OCI-LY1 (cell line): ENCODE measurements at regions not wholly inside any gene's neighbourhood (a gene's known extent, or its start where the extent isn't known, plus 50 kb on each side); places are given as distances from the start of the nearest gene placed in this dataset.

Experiments used
- H2AFZ ChIP-seq: fragments of 200-600 bp; sonication (generic), shearing (Covaris generic); 2 replicates; pipeline ENCODE4 v1.6.0; 2014; ENCODE audit warnings: antibody characterized with exemption, mild to moderate bottlenecking, low read length
- H3F3A ChIP-seq: fragments of 200-600 bp; sonication (generic), shearing (Covaris generic); 2 replicates; pipeline ENCODE4 v1.6.0; 2014; ENCODE audit warnings: mild to moderate bottlenecking, antibody characterized with exemption, low read length, moderate library complexity; ENCODE audit not compliant: insufficient read depth
- H3K27ac ChIP-seq: fragments of 200-600 bp; sonication (generic); 2 replicates; pipeline ENCODE4 v1.5.1; 2014; ENCODE audit warnings: low read length, mixed run types, mild to moderate bottlenecking, low read depth; ENCODE audit not compliant: poor library complexity, severe bottlenecking
- H3K27me3 ChIP-seq: fragments of 200-600 bp; sonication (generic); 2 replicates; pipeline ENCODE4 v1.6.0; 2014; ENCODE audit warnings: antibody characterized with exemption, mild to moderate bottlenecking, low read length, moderate library complexity; ENCODE audit not compliant: insufficient read depth
- H3K36me3 ChIP-seq: fragments of 200-600 bp; sonication (generic); 2 replicates; pipeline ENCODE4 v1.6.1; 2014; ENCODE audit warnings: mild to moderate bottlenecking, antibody characterized with exemption, low read length, moderate library complexity, mixed read lengths; ENCODE audit not compliant: insufficient read depth
- H3K4me1 ChIP-seq: fragments of 200-600 bp; sonication (generic); 2 replicates; pipeline ENCODE4 v1.5.1; 2014; ENCODE audit warnings: mild to moderate bottlenecking, low read length, moderate library complexity; ENCODE audit not compliant: insufficient read depth, severe bottlenecking
- H3K4me2 ChIP-seq: fragments of 200-600 bp; sonication (generic), shearing (Covaris generic); 2 replicates; pipeline ENCODE4 v1.6.1; 2014; ENCODE audit warnings: low read length
- H3K4me3 ChIP-seq: fragments of 200-600 bp; sonication (generic); 2 replicates; pipeline ENCODE4 v1.5.1; 2014; ENCODE audit warnings: low read length, low read depth, mild to moderate bottlenecking, mixed read lengths; ENCODE audit not compliant: poor library complexity, severe bottlenecking
- H3K79me2 ChIP-seq: fragments of 200-600 bp; shearing (Covaris generic); 2 replicates; pipeline ENCODE4 v1.6.1; 2016; ENCODE audit warnings: mixed run types, low read length, mixed read lengths; ENCODE audit not compliant: insufficient read depth
- H3K9ac ChIP-seq: fragments of 200-600 bp; sonication (generic), shearing (Covaris generic); 2 replicates; pipeline ENCODE4 v1.6.1; 2014; ENCODE audit warnings: mild to moderate bottlenecking, low read length, mixed read lengths
- H3K9me2 ChIP-seq: fragments of 200-600 bp; sonication (generic), shearing (Covaris generic); 2 replicates; pipeline ENCODE4 v1.6.1; 2014; ENCODE audit warnings: low read depth, mild to moderate bottlenecking, low read length, mixed read lengths
- H3K9me3 ChIP-seq: fragments of 200-600 bp; shearing (Covaris generic); 2 replicates; pipeline ENCODE4 v1.6.1; 2014; ENCODE audit warnings: low read length, mixed read lengths
- H4K20me1 ChIP-seq: fragments of 200-600 bp; sonication (generic), shearing (Covaris generic); 2 replicates; pipeline ENCODE4 v1.6.0; 2016; ENCODE audit warnings: mild to moderate bottlenecking, low read length; ENCODE audit not compliant: insufficient read depth
- EZH2 ChIP-seq: fragments of 200-600 bp; sonication (generic), shearing (Covaris generic); IDR thresholded peaks from 2 replicates; pipeline ENCODE4 v1.8.0; 2017; ENCODE audit warnings: borderline replicate concordance, mixed run types, mild to moderate bottlenecking, antibody characterized with exemption, low read length, moderate library complexity, mixed read lengths
- TF ChIP-seq, protein P1 (sequence below): fragments of 200-600 bp; sonication (generic), shearing (Covaris generic); IDR thresholded peaks from 2 replicates; pipeline ENCODE4 v1.5.1; 2017; ENCODE audit warnings: mild to moderate bottlenecking, antibody characterized with exemption, low read length, moderate library complexity, mixed read lengths

DNA sequence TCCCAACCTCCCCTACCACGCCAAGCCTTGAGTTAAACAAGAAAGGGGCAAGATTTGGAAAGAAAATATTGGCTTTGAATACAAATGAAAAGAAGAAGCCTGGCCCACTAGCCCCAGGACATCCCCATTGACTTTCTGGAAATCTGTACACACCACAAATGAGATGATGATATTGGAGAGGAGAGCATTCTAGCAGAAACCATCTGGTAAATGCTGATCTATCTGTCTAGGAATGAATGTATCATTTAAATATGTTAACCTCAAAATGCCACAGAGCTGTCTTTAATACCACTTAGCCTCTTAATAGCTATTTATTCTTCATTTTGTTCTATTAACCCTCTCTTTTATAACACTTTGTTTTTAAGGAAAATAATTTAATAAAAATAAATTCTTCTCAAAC is 270.2 kb upstream of the PDE4D start:
- TF ChIP-seq EZH2, result no peak
- TF ChIP-seq, protein P1, sequence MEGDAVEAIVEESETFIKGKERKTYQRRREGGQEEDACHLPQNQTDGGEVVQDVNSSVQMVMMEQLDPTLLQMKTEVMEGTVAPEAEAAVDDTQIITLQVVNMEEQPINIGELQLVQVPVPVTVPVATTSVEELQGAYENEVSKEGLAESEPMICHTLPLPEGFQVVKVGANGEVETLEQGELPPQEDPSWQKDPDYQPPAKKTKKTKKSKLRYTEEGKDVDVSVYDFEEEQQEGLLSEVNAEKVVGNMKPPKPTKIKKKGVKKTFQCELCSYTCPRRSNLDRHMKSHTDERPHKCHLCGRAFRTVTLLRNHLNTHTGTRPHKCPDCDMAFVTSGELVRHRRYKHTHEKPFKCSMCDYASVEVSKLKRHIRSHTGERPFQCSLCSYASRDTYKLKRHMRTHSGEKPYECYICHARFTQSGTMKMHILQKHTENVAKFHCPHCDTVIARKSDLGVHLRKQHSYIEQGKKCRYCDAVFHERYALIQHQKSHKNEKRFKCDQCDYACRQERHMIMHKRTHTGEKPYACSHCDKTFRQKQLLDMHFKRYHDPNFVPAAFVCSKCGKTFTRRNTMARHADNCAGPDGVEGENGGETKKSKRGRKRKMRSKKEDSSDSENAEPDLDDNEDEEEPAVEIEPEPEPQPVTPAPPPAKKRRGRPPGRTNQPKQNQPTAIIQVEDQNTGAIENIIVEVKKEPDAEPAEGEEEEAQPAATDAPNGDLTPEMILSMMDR, result no peak
- H3K36me3 ChIP-seq, result no peaks in the 10 kb centered on the region
- H3F3A ChIP-seq, result no peaks in the 10 kb centered on the region
- no peak overlapping the region for H3K9ac ChIP-seq
- no peaks in the 10 kb centered on the region for H3K27me3 ChIP-seq
- no peak overlapping the region for H3K4me2 ChIP-seq
- no peak overlapping the region for H3K27ac ChIP-seq
- no peaks in the 10 kb centered on the region for H3K9me2 ChIP-seq
- H3K4me3 ChIP-seq, result no peak overlapping the region
- H3K79me2 ChIP-seq, result no peaks in the 10 kb centered on the region
- H4K20me1 ChIP-seq, result no peaks in the 10 kb centered on the region
- H2AFZ ChIP-seq, result no peak overlapping the region
- no peaks in the 10 kb centered on the region for H3K4me1 ChIP-seq
- no peaks in the 10 kb centered on the region for H3K9me3 ChIP-seq

DNA sequence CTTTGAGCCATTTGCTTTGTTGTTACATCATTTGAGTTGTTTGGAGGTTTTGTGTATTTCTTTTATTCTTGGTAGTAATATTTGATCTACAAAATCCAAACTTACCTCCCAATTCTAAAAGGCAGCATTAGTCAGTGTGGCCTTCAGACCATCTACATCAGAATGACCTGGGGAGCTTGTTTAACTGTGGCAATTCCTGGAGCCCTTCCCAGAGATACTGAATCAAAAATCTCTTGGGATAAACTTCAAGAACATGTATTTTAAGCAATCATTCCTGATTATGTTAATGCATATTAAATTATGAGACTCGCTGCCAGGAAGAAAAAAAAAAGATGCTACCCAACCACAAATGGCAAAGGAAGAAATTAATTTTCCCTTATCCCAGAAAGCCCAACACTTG is 268.9 kb upstream of the PDE4D start:
- H3K9ac ChIP-seq, result no peak overlapping the region
- H3K27ac ChIP-seq, result no peak overlapping the region
- no peak overlapping the region for H2AFZ ChIP-seq
- H3K4me3 ChIP-seq, result no peak overlapping the region
- H3K27me3 ChIP-seq, result no peaks in the 10 kb centered on the region
- H3K9me2 ChIP-seq, result no peaks in the 10 kb centered on the region
- no peaks in the 10 kb centered on the region for H3K36me3 ChIP-seq
- H3K9me3 ChIP-seq, result no peaks in the 10 kb centered on the region
- H4K20me1 ChIP-seq, result no peaks in the 10 kb centered on the region
- H3K79me2 ChIP-seq, result no peaks in the 10 kb centered on the region
- no peaks in the 10 kb centered on the region for H3K4me1 ChIP-seq
- H3F3A ChIP-seq, result no peaks in the 10 kb centered on the region
- TF ChIP-seq EZH2, result no peak
- TF ChIP-seq, protein P1, result no peak
- H3K4me2 ChIP-seq, result no peak overlapping the region

DNA sequence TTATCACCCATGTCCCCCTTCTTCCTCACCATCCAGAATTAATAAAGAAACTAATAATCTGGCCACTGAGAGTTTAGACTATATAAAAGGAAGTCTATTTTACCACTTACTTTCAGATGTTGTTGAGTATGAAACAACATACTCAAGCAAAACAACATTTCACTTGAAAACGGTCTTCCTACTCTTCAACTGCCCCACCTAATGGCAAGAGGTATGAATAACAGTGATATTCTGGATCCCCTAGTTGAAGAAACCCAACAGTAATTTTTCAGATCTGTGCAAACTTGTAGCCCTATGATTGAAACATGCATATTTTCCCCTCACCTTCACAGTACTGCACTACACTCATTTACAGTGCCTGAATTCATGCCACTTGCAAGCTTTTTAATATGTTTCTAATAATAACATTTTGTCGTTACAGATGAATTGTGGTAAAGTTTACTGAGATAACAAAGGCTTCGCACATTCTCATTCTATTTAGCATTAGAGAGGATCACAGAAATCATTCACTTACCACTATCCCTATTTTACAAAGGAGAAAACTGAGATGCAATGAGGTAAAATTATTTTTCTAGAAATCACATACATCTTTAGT is 267.9 kb upstream of the PDE4D start:
- TF ChIP-seq EZH2, result no peak
- TF ChIP-seq, protein P1, result peak; percentile 61
- Histone ChIP-seq H3K9ac (no peak overlapping the region), H3K4me1 (no peaks in the 10 kb centered on the region), H3K27me3 (no peaks in the 10 kb centered on the region), H2AFZ (no peak overlapping the region), H3K4me2 (no peak overlapping the region), H4K20me1 (no peaks in the 10 kb centered on the region), H3K4me3 (no peak overlapping the region), H3K79me2 (no peaks in the 10 kb centered on the region), H3K27ac (no peak overlapping the region), H3K36me3 (no peaks in the 10 kb centered on the region), H3K9me3 (no peaks in the 10 kb centered on the region), H3K9me2 (no peaks in the 10 kb centered on the region), H3F3A (no peaks in the 10 kb centered on the region)
